NCI-H1694 treated with DMSO at 0.1 percent for 48 hours (cell line): ENCODE measurements at regions not wholly inside any gene's neighbourhood (a gene's known extent, or its start where the extent isn't known, plus 50 kb on each side); places are given as distances from the start of the nearest gene placed in this dataset.
"Not testable (repeated sequence)": the region's sequence is repeated elsewhere in the genome, so short reads cannot be mapped to it uniquely, and the experiment has no call there.

ENCODE experiments used
- DNase-seq: peaks from one replicate; lab custom pipeline; 2025; lab: John Stamatoyannopoulos, UW

- DNase-seq, result no peak
Observed at GRCh38 chr9:38255599-38255998, 136.9 kb upstream of the ALDH1B1 start.

GRCh38 chr9:38254756-38255155 lies 137.7 kb upstream of the ALDH1B1 start:
- no peak for DNase-seq

- peak; percentile 24 for DNase-seq
Observed at GRCh38 chr9:38254151-38254550, 138.4 kb upstream of the ALDH1B1 start.

- no peak for DNase-seq
Observed at GRCh38 chr9:38253200-38253599, 139.3 kb upstream of the ALDH1B1 start.

- peak; percentile 94 for DNase-seq
Observed at GRCh38 chr9:38251036-38251860, 141.3 kb upstream of the ALDH1B1 start.

- DNase-seq, result no peak
Observed at GRCh38 chr9:38250279-38251035, 142.0 kb upstream of the ALDH1B1 start.

GRCh38 chr9:38249587-38250210 lies 142.8 kb upstream of the ALDH1B1 start:
- no peak for DNase-seq

- no peak for DNase-seq
Observed at GRCh38 chr9:38249049-38249448, 143.5 kb upstream of the ALDH1B1 start.

- no peak for DNase-seq
Observed at GRCh38 chr9:38246833-38247232, 145.7 kb upstream of the ALDH1B1 start.

- DNase-seq, result no peak
Observed at GRCh38 chr9:38244971-38245370, 147.5 kb upstream of the ALDH1B1 start.

GRCh38 chr9:38243993-38244392 lies 148.5 kb upstream of the ALDH1B1 start:
- no peak for DNase-seq

- DNase-seq, result not testable (repeated sequence)
Observed at GRCh38 chr9:38242151-38242550, 150.4 kb upstream of the ALDH1B1 start.

- DNase-seq, result no peak
Observed at GRCh38 chr9:38240051-38240450, 152.5 kb upstream of the ALDH1B1 start.

GRCh38 chr9:38235244-38235643 lies 157.3 kb upstream of the ALDH1B1 start:
- no peak for DNase-seq

- DNase-seq, result no peak
Observed at GRCh38 chr9:38234479-38235170, 157.9 kb upstream of the ALDH1B1 start.

- peak; percentile 43 for DNase-seq
Observed at GRCh38 chr9:38233796-38234355, 158.6 kb upstream of the ALDH1B1 start.

GRCh38 chr9:38233343-38233742 lies 159.2 kb upstream of the ALDH1B1 start:
- peak; percentile 97 for DNase-seq

- no peak for DNase-seq
Observed at GRCh38 chr9:38232895-38233294, 159.6 kb upstream of the ALDH1B1 start.

- no peak for DNase-seq
Observed at GRCh38 chr9:38229504-38230155, 160.6 kb upstream of the SHB start.

- no peak for DNase-seq
Observed at GRCh38 chr9:38229104-38229500, 160.1 kb upstream of the SHB start.

- DNase-seq, result peak; percentile 78
Observed at GRCh38 chr9:38228331-38229103, 159.5 kb upstream of the SHB start.
